ENCODE measurements at regions not wholly inside any gene's neighbourhood (a gene's known extent, or its start where the extent isn't known, plus 50 kb on each side); places are given as distances from the start of the nearest gene placed in this dataset.
"Not testable (repeated sequence)": the region's sequence is repeated elsewhere in the genome, so short reads cannot be mapped to it uniquely, and the experiment has no call there.

DNA sequence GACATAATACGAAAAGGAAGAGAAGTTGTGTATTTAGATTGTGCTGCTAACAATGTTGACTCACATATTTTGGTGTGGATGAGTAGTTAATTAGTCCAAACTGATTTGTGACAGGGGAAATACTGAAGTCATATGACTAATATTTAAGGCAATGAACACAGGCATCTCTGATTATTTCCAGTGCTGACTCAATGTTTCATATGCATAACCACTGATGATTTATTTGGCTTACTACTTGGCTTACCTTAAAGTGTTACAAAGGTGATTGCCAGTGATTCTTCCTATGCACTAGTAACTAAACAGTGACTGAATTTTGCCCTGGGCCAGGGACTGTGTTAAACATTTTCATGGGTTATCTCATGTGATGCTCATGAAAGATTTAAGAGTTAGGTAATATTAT, 722.6 kb downstream of the METTL4 start:
- DNase-seq (ENCODE audit: low read depth), result no peak

DNA sequence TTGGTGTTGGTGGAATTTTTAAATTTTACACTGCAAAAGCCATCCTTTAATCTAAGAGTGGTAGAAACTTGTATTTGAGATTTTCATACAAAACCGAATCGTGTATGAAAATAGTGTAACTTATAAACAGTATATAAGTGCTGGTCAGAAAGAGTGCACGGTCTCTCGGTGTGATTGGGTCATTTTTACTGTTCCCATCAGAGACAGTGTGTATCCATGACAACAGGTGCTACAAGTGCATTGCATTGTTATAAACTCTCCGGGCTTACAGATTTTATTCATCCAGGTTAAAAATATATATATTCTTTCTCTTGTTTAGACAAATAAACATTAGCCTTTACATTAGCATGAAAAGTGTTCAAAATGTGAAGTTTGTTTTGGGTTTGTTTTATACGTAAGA, 721.9 kb downstream of the METTL4 start:
- no peak for DNase-seq (ENCODE audit: low read depth)

DNA sequence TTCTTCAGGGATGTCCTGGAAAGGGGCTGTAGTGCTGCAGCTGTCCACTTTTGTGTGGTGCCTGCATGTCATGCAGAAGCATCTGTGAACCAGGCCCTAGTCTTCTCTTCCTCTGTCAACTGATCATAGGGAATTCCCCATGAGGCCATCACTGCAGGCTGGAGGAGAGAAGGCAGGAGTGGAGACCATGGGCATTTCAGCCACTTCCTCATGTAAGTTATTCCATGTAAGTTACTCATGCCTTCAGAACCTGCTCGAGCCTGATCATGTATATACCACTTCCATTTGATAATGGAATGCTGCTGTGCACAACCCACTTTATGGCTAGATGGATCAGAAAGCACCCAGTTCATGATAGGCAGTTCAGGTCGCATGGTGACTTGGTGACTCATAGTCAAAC, 714.0 kb downstream of the METTL4 start:
- not testable (repeated sequence) for DNase-seq (ENCODE audit: low read depth)

DNA sequence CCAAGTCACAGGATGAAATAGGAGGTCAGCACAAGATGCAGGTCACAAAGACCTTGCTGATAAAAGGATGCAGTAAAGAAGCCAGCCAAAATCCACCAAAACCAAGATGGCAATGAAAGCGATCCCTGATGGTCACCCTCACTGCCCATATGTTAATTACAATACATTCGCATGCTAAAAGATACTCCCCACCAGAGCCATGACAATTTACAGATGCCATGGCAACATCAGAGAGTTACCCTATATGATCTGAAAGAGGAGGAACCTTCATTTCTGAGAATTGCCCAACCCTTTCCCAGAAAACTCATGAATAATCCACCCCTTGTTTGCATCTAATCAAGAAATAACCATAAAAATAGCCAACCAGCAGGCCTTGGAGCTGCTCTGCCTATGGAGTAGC, 709.8 kb downstream of the METTL4 start:
- DNase-seq (ENCODE audit: low read depth), result no peak

DNA sequence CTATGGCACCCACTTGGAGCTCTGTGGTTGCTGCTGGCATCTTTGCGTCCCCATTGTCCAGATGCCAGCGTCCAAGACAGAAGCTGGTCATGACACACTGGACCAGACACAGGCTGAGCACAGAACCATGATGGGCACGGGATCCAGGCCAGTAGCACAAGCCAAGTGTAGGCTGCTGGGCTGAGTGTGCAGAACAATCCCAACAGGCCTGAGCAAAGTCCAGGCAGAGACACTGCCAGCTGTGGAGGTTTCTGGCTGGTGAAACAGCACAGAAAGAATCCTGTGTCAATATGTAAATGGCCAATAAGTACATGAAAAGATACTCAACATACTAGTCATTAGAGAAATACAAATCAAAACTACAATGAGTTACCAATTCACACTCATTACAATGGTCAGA, 705.4 kb downstream of the METTL4 start:
- no peak for DNase-seq (ENCODE audit: low read depth)

DNA sequence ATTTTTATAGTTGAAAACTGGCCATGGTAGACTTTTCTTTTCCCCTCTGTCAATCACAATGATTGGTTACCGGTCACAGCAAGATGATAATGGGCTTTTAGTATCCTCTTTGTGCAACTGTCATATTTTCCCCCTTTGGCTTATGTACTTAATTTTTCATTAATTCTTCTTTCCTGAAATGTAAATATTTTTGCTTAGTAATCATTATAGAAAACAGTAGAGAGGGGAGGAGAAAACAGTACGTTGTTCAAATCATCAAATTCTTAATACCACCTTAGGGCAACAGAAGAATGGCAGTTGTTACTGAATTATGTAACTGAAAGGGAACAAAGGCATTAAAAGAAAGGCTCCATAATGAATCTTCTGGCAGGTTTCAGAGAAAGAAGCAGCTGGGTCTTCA, 699.0 kb downstream of the METTL4 start:
- no peak for DNase-seq (ENCODE audit: low read depth)

DNA sequence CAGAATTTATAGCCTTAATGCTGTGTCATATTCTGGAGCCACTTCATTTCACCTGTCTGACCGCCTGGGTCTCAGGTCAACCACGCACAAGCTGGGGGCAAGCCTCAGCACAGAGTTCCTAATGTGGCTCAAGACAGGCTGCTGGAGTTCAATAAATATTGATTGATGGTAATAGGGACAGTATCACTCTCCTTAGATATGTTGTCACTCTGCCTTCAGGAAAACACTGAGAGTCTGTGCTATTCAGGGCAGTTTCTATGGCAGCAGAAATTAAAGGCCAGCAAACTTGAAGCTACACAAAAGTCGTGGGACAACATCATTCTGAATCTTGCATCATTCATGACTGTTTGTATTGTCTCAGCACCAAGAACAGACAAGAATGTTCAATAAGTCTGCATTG, 696.1 kb downstream of the METTL4 start:
- no peak for DNase-seq (ENCODE audit: low read depth)

DNA sequence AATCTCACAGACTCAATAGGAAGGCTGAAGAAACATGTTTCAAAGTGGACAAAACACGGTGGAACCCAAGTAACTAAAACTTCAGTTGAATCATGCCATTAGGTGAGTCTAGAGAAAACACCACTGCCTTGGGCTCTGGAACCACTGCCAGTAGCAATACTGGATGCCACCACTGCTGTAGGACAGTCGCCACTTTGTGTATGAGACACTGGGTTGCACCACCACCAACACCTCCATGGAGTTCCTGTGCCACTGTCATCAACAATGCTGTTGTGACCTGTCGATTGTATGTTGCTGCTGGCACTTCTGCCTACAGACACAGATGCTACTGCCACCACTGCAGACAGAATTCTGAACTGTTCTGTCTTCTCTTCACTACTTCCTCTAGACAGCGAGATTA, 686.7 kb downstream of the METTL4 start:
- DNase-seq (ENCODE audit: low read depth), result no peak

DNA sequence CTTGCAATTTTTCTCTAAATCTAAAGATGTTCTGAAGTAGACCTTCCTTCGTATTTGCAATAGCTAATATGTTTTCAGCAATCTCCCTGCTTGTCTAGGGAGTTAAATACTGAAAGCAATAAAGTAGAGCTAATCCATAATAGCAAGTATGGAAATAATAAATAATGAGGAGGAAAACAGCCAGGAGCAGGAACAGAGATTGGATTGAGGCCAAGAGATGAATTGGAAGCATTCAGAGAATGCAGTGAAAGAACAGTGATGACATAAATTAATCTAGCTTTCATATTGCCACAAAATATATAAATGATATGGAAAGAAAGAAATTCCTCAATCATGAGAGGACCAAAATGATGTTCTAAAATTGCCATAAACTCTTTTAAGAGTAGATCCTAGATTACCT, 679.7 kb downstream of the METTL4 start:
- DNase-seq (ENCODE audit: low read depth), result no peak

DNA sequence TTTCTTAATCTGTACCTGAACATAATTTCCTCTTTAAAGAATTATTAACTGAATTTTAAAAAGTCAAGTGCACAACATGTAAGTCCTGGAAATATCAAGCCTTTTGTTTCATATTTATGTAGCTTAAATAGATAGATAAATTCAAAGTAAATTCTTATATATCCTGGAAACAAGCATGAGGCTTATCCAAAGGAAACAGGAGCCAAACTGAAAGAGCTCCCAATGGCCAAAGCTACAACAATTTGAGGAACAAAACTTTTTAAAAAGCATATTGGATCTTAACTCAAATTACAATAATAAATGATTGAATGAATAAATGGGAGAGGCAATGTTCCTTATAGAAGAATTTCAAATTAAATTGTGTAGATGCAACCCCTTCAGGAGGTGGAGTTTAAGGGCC, 679.1 kb downstream of the METTL4 start:
- no peak for DNase-seq (ENCODE audit: low read depth)

DNA sequence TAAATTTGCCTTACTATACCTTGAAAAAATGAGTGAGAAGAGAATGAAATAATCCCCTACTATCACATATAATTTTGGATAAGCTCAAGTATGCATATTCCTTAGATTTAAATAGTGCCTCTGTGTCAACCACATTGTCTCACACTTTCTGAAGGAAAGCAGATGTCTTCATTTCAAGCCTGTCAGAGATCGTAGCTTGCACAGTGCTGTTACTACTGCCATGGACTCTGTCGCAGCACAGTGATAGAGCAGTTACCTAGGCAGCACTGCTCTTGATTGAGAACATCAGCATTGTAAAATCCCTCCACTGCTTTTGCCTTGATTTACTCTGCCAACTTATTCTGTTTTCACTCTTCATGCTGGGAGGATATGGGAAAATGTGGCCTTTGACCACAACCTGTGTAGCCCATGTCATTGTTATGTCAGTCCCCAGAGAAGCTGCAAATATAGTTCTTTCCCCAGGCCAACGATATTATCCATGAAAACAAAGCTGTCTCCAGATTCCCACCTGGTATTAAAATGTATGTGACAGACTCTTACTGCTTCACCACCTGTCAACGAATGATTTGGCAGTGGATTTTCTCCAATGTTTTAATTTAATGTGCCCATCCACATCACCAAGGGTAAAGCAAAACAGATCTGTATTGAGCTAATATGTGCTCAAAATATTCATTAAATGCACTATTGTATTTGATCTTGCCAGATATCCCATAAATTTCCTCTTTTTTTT, 675.7 kb downstream of the METTL4 start:
- no peak for DNase-seq (ENCODE audit: low read depth)

DNA sequence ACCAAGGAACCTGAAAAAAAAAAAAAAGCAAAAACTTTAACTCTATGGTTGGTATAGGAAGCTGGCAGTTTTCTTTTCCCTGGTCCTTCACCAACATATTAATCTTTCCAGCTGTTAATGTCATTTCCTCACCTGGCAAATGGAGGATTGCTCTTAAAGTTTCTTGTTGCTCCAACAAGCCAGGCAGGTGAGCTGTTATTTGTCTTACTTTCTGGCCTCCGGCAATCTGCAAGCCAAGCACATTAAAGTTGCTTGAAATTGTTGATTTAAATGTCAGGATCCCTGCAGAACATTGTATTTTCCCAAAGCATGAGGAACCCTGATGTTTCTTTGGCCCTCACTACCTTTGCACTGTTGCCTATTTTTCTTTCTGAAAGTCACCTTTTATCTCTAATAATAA, 664.9 kb downstream of the METTL4 start:
- no peak for DNase-seq (ENCODE audit: low read depth)

DNA sequence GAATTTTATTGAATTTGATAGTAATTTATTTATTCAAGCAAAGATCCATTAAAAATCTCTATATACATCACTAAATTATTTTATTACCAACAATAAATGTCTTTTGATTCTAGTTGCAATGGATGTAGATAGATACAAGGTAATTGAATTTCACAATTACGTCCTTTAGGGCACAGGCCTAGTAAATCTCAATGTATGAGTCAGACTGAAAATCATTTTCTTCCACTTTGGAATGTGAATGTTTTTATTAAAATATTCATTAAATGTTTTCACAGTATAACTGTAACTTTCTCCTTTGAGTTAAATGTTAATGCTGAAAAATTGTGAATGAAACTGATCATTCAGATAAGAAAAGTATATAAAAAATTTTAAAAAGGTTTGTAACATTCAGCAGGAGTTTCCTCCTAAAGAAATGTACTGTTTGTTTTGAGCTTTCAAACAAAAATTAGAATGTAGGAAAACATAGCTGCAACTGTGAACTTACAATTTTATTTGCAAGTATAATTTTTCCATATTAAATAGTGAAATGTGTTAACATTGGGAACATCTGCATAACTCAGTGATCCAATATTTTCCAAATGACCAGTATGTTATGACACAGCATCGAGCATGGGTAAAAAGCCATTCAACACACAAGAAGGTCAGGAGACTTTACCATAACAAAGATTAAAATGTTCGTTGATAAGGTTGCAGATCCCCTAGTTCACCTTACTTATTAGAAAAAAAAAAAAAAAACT, 663.7 kb downstream of the METTL4 start:
- DNase-seq (ENCODE audit: low read depth), result no peak

DNA sequence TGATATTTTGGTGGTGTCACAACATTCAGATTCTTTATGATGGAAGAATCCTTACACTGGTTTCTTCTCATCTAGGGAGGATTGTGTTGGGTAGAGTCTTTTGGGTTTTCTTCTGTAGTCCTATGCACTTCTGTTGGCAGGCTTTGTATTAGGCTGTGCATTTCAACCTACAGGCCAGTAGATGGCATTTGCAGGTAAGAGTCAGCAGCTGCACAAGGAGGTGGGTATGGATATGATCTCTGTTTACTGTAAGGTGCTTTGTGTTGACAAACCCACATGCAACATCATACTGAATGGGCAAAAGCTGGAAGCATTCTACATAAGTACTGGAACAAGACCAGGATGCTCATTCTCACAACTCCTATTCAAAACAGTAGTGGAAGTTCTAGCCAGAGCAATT, 656.8 kb downstream of the METTL4 start:
- DNase-seq (ENCODE audit: low read depth), result no peak

DNA sequence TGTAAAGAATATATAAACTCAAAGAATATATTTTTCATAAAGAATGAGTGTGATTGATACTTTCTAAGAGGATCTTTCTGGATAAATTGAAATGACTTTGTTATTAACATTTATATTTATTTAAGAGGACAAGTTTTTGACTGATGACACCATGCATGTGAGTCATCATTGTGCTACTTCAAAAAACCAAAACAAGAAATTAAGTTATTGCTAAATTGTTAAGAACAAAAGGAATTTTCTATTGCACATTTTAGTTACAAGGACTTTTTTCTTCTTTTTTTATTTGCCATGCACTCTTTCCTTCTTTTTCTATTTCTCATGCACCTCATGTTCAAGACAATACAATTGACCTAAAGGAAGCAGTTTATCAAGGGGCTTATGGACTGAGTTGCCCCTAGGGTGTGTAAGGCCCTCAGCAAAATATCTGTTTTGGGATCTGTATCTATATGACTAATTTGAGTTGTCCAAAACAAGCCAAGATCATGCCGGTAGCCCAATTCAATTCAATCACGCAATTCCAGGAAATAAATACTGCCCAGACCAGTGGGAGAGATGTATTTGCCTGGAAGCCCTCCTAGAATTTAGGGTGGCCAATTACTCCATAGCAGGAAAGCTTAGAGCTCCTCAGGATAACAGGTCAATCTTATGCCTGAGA, 654.3 kb downstream of the METTL4 start:
- DNase-seq (ENCODE audit: low read depth), result no peak

DNA sequence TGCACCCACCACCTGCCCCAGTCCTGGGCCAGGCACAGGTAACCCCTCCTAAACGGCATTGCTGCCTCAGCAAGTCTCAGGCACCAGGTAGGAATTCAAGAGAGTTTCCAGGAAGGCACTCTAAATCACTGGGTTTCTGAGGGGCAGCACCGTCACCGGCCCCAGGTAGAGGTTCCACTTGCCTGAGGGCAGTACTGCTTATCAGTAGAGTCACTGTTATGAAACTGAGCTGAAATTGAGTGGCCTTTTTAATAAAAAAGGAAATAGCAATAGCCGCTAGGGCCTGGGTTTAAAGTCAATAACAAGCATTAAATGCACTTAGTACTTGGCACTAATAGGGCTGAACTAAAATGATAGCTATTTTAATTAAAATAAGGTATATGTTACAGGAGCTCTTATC, 653.7 kb downstream of the METTL4 start:
- DNase-seq (ENCODE audit: low read depth), result no peak

DNA sequence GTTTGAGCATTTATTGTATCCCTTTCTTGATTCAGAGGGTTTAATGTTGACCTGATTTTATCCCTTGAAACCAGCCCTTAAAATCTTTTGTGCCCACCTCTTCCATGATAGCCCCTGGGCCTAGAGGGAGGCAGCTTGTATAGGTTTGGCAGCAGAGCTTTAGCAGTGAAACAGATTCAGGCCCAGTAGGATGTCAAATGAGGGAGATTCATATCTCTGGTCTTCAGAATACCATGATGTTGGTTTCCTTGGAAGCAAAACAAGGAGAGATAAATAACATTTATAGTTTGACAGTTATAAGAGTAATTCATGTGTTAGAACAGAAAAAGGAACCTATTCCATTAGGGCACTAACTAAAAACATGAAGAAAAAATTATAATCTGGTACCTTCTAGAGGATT, 649.2 kb downstream of the METTL4 start:
- DNase-seq (ENCODE audit: low read depth), result no peak

DNA sequence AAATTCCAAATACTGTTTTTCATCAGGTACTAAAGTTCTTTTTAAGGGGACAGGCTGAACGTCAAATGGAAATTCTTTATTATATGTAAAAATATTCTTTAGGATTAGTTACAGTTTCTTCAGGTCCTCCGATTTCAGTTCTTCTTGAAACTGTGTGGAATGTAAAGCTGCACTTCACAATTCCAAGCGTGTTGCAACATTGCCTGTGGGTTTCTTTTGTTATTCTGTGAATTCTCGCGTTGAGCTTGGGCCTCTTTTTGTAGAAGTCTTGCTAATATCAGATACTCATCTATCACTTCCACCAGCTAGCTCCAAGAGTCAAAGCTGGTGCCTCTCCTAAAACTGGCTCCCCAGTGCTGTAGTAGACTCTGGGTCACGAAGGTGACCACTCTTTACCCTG, 642.6 kb downstream of the METTL4 start:
- DNase-seq (ENCODE audit: low read depth), result no peak

DNA sequence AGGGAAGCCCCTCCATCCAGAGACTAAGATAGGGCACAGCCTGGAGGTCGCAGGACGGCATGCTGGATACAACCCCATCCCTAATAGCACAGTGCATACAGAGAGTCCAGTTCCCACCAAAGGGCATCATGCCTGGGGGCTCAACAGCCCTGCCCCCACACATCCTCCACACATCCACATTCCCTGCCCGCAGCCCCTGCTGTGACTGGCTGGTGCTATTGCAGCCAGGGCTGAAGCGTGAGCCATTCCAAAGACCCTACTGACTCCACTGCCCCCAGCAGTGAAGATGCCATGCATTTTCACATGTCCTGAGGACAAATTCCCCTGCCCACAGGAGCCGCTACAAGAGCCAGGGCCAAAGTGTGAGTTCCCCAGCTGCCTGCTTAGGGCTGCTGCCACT, 641.6 kb downstream of the METTL4 start:
- DNase-seq (ENCODE audit: low read depth), result no peak

DNA sequence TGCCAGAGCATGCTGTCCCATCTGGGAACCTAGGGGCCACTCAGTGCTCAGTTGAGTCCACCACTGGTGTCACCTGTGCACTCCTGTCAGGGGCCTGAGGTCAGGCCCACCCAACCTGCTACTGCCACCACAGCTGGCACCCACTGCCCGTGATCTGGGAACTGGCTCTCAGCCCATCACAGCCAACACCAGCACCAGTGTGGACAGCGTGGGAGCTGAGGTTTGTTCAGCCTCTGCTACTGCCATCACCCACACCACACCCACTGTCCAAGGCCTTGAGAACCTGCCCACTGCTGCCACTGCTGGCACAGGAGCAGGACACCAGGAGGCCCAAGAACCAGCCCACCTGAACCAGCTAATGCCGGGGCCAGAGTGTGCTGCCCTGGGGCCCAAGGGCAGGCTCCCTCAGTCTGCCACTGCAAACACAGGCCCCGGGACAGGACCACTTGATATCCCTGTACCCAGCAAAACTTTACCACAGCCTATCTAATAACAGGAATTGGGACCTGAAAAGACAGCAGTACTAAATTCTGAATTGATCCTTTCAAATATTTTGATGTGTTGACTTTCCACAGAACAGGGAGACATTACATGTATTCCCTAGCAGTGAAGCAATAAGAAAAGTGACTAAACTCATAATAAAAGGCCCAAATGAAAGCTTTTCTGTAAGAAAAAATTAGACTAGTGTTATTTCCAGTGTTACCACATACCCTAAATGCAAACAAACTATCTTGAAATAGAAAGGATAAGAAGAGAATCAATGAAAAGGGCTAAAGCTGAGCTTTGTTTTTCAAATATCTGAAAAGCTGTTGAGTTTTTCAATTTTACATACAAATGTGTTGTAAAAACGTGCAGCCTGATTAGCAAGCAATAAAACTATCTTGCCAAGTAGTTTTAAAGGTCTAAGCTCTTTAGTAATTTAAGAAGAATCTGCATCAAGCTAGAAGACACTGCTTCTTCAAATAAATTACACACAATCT, 640.7 kb downstream of the METTL4 start:
- no peak for DNase-seq (ENCODE audit: low read depth)

DNA sequence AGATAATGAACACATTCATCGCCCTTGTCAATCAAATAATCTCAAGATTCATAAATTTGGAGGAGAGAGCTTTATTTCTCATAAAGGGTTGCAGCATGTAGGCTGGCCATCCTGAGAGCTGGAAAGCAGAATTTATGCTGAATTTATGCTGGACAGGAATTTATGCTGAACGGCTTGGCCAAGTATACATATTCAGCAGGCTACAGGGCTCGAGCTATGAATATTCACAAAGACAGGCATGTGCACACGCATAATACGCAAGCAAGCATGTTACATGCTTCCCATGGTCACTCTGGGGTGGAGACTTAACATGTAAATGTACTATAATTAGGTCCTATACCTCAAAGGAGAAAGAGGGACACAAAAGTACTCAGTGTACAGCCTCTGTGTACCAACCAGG, 618.8 kb downstream of the METTL4 start:
- DNase-seq (ENCODE audit: low read depth), result no peak

All from activated gamma-delta T cell treated with anti-CD3 and anti-CD28 coated beads, Interleukin-2, amount 50 U/mL, for 16 hours (primary cell).